ENCODE measurements at regions not wholly inside any gene's neighbourhood (a gene's known extent, or its start where the extent isn't known, plus 50 kb on each side); places are given as distances from the start of the nearest gene placed in this dataset.

GRCh38 chr13:89880201-89880600, 1467.3 kb upstream of the MIR17HG start:
- H4K91ac ChIP-seq (ENCODE audit: insufficient read depth, low read depth, low read length) = no peak overlapping the region
- H4K5ac ChIP-seq (ENCODE audit: low read depth, low read length) = no peak overlapping the region
- no peak overlapping the region for H3K4me2 ChIP-seq (ENCODE audit: low read depth, low read length)
- no peak overlapping the region for H4K8ac ChIP-seq (ENCODE audit: low read depth in 2 of 2, low read length in 2 of 2)
- dilution Hi-C loops (cut with HindIII; ENCODE audit: low sequenced_read_pairs, unreplicated experiment) = no loop called here
- in situ Hi-C loops (cut with MboI; ENCODE audit: low sequenced_read_pairs) = no loop called here
- H3K27ac ChIP-seq (ENCODE audit: insufficient read depth, low read length) = no peak overlapping the region
- no peaks in the 10 kb centered on the region for H3K36me3 ChIP-seq (ENCODE audit: control insufficient read depth, insufficient read depth, low read length)
- H2BK120ac ChIP-seq (ENCODE audit: low read depth, low read length) = no peak overlapping the region
- H3K18ac ChIP-seq (ENCODE audit: low read depth, low read length) = no peak overlapping the region
- H3K23ac ChIP-seq (ENCODE audit: low read depth, low read length) = no peak overlapping the region
- H3K4me3 ChIP-seq (ENCODE audit: insufficient read depth, low read depth, low read length) = no peak overlapping the region
- no peak overlapping the region for H3K4ac ChIP-seq (ENCODE audit: low read depth, low read length)
- no peak overlapping the region for H2BK15ac ChIP-seq (ENCODE audit: low read depth, low read length)
- H2AK5ac ChIP-seq (ENCODE audit: low read depth, low read length) = no peak overlapping the region
- CTCF ChIA-PET = no interaction called here
- no peaks in the 10 kb centered on the region for H3K27me3 ChIP-seq (ENCODE audit: control insufficient read depth, insufficient read depth, low read length)
- DNase-seq (no peak), ATAC-seq (ENCODE audit: low read depth) (no peak)
- no peak overlapping the region for H3K9ac ChIP-seq (ENCODE audit: low read depth, low read length)
- H3K9me3 ChIP-seq (ENCODE audit: control insufficient read depth, insufficient read depth, low read length) = no peaks in the 10 kb centered on the region
- H2AFZ ChIP-seq (replicated peaks; ENCODE audit: low read length, poor library complexity) = no peak overlapping the region
- no peaks in the 10 kb centered on the region for H3K4me1 ChIP-seq (ENCODE audit: control insufficient read depth, insufficient read depth, low read length)
- POLR2A ChIA-PET (ENCODE audit: unreplicated experiment) = no interaction called here
- no TSS peak for BruUV-seq (replicated peaks)
- TF ChIP-seq CEBPB (IDR thresholded peaks at IDR 0.05; ENCODE audit: low read depth, low read length) (no peak), MAZ (IDR thresholded peaks at IDR 0.05; ENCODE audit: borderline replicate concordance, low read depth, low read length) (no peak), MAFK (IDR thresholded peaks at IDR 0.05; ENCODE audit: low read depth, low read length) (no peak), CHD1 (IDR thresholded peaks at IDR 0.05; ENCODE audit: low read depth, low read length) (no peak), USF2 (IDR thresholded peaks at IDR 0.05; ENCODE audit: low read depth, low read length) (no peak), NFE2L2 (IDR thresholded peaks at IDR 0.05; ENCODE audit: low read depth, low read length) (no peak), FOS (IDR thresholded peaks at IDR 0.05; ENCODE audit: low read depth, low read length) (no peak), MXI1 (IDR thresholded peaks at IDR 0.05; ENCODE audit: borderline replicate concordance, low read depth, low read length) (no peak), ELK1 (IDR thresholded peaks at IDR 0.05; ENCODE audit: borderline replicate concordance, low read depth, low read length) (no peak), SMC3 (IDR thresholded peaks at IDR 0.05; ENCODE audit: low read depth, low read length) (no peak), RAD21 (IDR thresholded peaks at IDR 0.05; ENCODE audit: low read length) (no peak), RFX5 (IDR thresholded peaks at IDR 0.05; ENCODE audit: low read depth, low read length) (no peak), BHLHE40 (IDR thresholded peaks at IDR 0.05; ENCODE audit: low read depth, low read length) (no peak), RCOR1 (IDR thresholded peaks at IDR 0.05; ENCODE audit: insufficient replicate concordance, low read length) (no peak)
- 98% methylated on average over 6 of the region's 13 CpGs; no CpG with 5 or more reads in 1 of the 2 experiments for WGBS, 2 experiments (ENCODE audit: extremely low coverage in 2 of 2, insufficient read length in 1 of 2)
- intact Hi-C loops (cut with micrococcal nuclease) = no loop called here
- no peaks in the 10 kb centered on the region for H4K20me1 ChIP-seq (ENCODE audit: insufficient read depth, low read length)
- H3K79me1 ChIP-seq (ENCODE audit: low read depth in 1 of 2, low read length in 2 of 2) = no peaks in the 10 kb centered on the region
- no peak overlapping the region for H3K56ac ChIP-seq (ENCODE audit: extremely low read depth, insufficient read depth, low read length)
- H2AK9ac ChIP-seq (replicated peaks; ENCODE audit: low read depth, low read length, poor library complexity) = no peak overlapping the region
- H3K14ac ChIP-seq (replicated peaks; ENCODE audit: low read depth, low read length) = no peak overlapping the region
- no peak overlapping the region for H2BK20ac ChIP-seq (ENCODE audit: low read depth, low read length)
- H3K9me1 ChIP-seq (ENCODE audit: insufficient read depth, low read length) = no peaks in the 10 kb centered on the region
- H2BK5ac ChIP-seq (ENCODE audit: low read depth, low read length, poor library complexity, severe bottlenecking) = no peak overlapping the region

Measured in IMR-90 (cell line).